Activated CD8-positive, alpha-beta T cell treated with anti-CD3 and anti-CD28 coated beads, Interleukin-2, amount 10 ng/mL, durations not matched to agents 7 days and 5 days (primary cell): ENCODE measurements at regions not wholly inside any gene's neighbourhood (a gene's known extent, or its start where the extent isn't known, plus 50 kb on each side); places are given as distances from the start of the nearest gene placed in this dataset.

Experiments used
- ATAC-seq: fragments of 150-1000 bp; cut with Tn5 transposase; one replicate; pipeline ENCODE4 v1.10.0; 2021; ENCODE audit warnings: moderate library complexity
- CTCF ChIA-PET: fragments of 350-600 bp; sonication (Branson Sonifier 250); formaldehyde crosslinking; loops from one replicate; lab custom pipeline; 2021; ENCODE audit warnings: antibody characterized with exemption; lab: Charles Lee
- POLR2A ChIA-PET: fragments of 350-600 bp; sonication (Branson Sonifier 250); formaldehyde crosslinking; loops from one replicate; lab custom pipeline; 2021; ENCODE audit warnings: antibody characterized with exemption; lab: Charles Lee
- DNase-seq: peaks from one replicate; pipeline ENCODE4 v3.0.0-alpha.2; 2020
- H3K27ac Mint-ChIP-seq: one replicate; pipeline ENCODE4 v1.8.0; 2021; ENCODE audit warnings: mild to moderate bottlenecking, mixed read lengths
- H3K27me3 Mint-ChIP-seq: one replicate; pipeline ENCODE4 v1.8.0; 2021; ENCODE audit warnings: low read depth, mixed read lengths
- H3K36me3 Mint-ChIP-seq: one replicate; pipeline ENCODE4 v1.8.0; 2021; ENCODE audit warnings: low read depth, mixed read lengths
- H3K4me1 Mint-ChIP-seq: one replicate; pipeline ENCODE4 v1.8.0; 2021; ENCODE audit warnings: low read depth, mixed read lengths
- H3K4me3 Mint-ChIP-seq: one replicate; pipeline ENCODE4 v1.8.0; 2021; ENCODE audit warnings: mild to moderate bottlenecking, mixed read lengths
- H3K9me3 Mint-ChIP-seq: one replicate; pipeline ENCODE4 v1.8.0; 2022; ENCODE audit warnings: mixed read lengths; ENCODE audit not compliant: insufficient read depth

GRCh38 chr14:42428996-42429395 lies 822.3 kb downstream of the LRFN5 start:
- DNase-seq (no peak), ATAC-seq (no peak)
- H3K4me1 Mint-ChIP-seq, result no peaks in the 10 kb centered on the region
- no peak overlapping the region for H3K27ac Mint-ChIP-seq
- POLR2A ChIA-PET, result no interaction called here
- H3K36me3 Mint-ChIP-seq, result no peaks in the 10 kb centered on the region
- peaks cover 4% of the 10 kb centered on the region for H3K9me3 Mint-ChIP-seq
- H3K4me3 Mint-ChIP-seq, result no peak overlapping the region
- CTCF ChIA-PET, result no interaction called here
- no peaks in the 10 kb centered on the region for H3K27me3 Mint-ChIP-seq

GRCh38 chr14:42424501-42424900 lies 817.8 kb downstream of the LRFN5 start:
- Mint-ChIP-seq H3K36me3 (no peaks in the 10 kb centered on the region), H3K27ac (no peak overlapping the region), H3K27me3 (no peaks in the 10 kb centered on the region), H3K4me1 (no peaks in the 10 kb centered on the region), H3K9me3 (no peaks in the 10 kb centered on the region), H3K4me3 (no peak overlapping the region)
- DNase-seq (no peak), ATAC-seq (no peak)
- ChIA-PET POLR2A (no interaction called here), CTCF (no interaction called here)

- no peaks in the 10 kb centered on the region for H3K4me1 Mint-ChIP-seq
- H3K4me3 Mint-ChIP-seq, result no peak overlapping the region
- no peaks in the 10 kb centered on the region for H3K9me3 Mint-ChIP-seq
- no peaks in the 10 kb centered on the region for H3K27me3 Mint-ChIP-seq
- ATAC-seq (no peak), DNase-seq (no peak)
- ChIA-PET CTCF (no interaction called here), POLR2A (no interaction called here)
- no peak overlapping the region for H3K27ac Mint-ChIP-seq
- no peaks in the 10 kb centered on the region for H3K36me3 Mint-ChIP-seq
Measured at GRCh38 chr14:42421377-42422078, 814.9 kb downstream of the LRFN5 start.

- H3K9me3 Mint-ChIP-seq, result no peaks in the 10 kb centered on the region
Measured at GRCh38 chr14:42420071-42420470, 813.4 kb downstream of the LRFN5 start.

GRCh38 chr14:42407153-42407552 lies 800.5 kb downstream of the LRFN5 start:
- peaks cover 14% of the 10 kb centered on the region for H3K9me3 Mint-ChIP-seq
- no peaks in the 10 kb centered on the region for H3K36me3 Mint-ChIP-seq
- H3K4me3 Mint-ChIP-seq, result no peak overlapping the region
- DNase-seq, result no peak
- CTCF ChIA-PET, result no interaction called here
- POLR2A ChIA-PET, result no interaction called here
- H3K27me3 Mint-ChIP-seq, result no peaks in the 10 kb centered on the region
- no peak for ATAC-seq
- no peak overlapping the region for H3K27ac Mint-ChIP-seq
- H3K4me1 Mint-ChIP-seq, result no peaks in the 10 kb centered on the region

More at GRCh38 chr14:42420071-42420470, 813.4 kb downstream of the LRFN5 start:
- H3K4me3 Mint-ChIP-seq, result no peak overlapping the region
- H3K27me3 Mint-ChIP-seq, result no peaks in the 10 kb centered on the region
- no peak overlapping the region for H3K27ac Mint-ChIP-seq
- POLR2A ChIA-PET, result no interaction called here
- no peaks in the 10 kb centered on the region for H3K4me1 Mint-ChIP-seq
- H3K36me3 Mint-ChIP-seq, result no peaks in the 10 kb centered on the region
- ATAC-seq (no peak), DNase-seq (no peak)
- CTCF ChIA-PET, result no interaction called here

GRCh38 chr14:42391146-42391834 lies 784.6 kb downstream of the LRFN5 start:
- H3K4me3 Mint-ChIP-seq, result no peak overlapping the region
- no peaks in the 10 kb centered on the region for H3K36me3 Mint-ChIP-seq
- H3K27me3 Mint-ChIP-seq, result no peaks in the 10 kb centered on the region
- no peak for ATAC-seq
- CTCF ChIA-PET, result no interaction called here
- peaks cover 23% of the 10 kb centered on the region for H3K9me3 Mint-ChIP-seq
- no peaks in the 10 kb centered on the region for H3K4me1 Mint-ChIP-seq
- no peak overlapping the region for H3K27ac Mint-ChIP-seq
- POLR2A ChIA-PET, result no interaction called here
- DNase-seq, result no peak

GRCh38 chr14:42378880-42379279 lies 772.2 kb downstream of the LRFN5 start:
- Mint-ChIP-seq H3K27ac (no peak overlapping the region), H3K4me1 (no peaks in the 10 kb centered on the region), H3K9me3 (no peaks in the 10 kb centered on the region), H3K36me3 (no peaks in the 10 kb centered on the region), H3K4me3 (no peak overlapping the region), H3K27me3 (no peaks in the 10 kb centered on the region)
- CTCF ChIA-PET, result no interaction called here
- no peak for DNase-seq
- POLR2A ChIA-PET, result no interaction called here
- no peak for ATAC-seq

- ChIA-PET POLR2A (no interaction called here), CTCF (no interaction called here)
- Mint-ChIP-seq H3K9me3 (peaks cover under 1% of the 10 kb centered on the region), H3K4me1 (no peaks in the 10 kb centered on the region), H3K36me3 (no peaks in the 10 kb centered on the region), H3K27me3 (no peaks in the 10 kb centered on the region), H3K4me3 (no peak overlapping the region), H3K27ac (no peak overlapping the region)
- ATAC-seq (no peak), DNase-seq (no peak)
Measured at GRCh38 chr14:42378274-42378673, 771.6 kb downstream of the LRFN5 start.

- Mint-ChIP-seq H3K9me3 (peaks cover 4% of the 10 kb centered on the region), H3K27ac (no peak overlapping the region), H3K36me3 (no peaks in the 10 kb centered on the region), H3K27me3 (no peaks in the 10 kb centered on the region), H3K4me3 (no peak overlapping the region), H3K4me1 (no peaks in the 10 kb centered on the region)
- DNase-seq (no peak), ATAC-seq (no peak)
- ChIA-PET CTCF (no interaction called here), POLR2A (no interaction called here)
Measured at GRCh38 chr14:42374332-42374731, 767.7 kb downstream of the LRFN5 start.

- no peaks in the 10 kb centered on the region for H3K4me1 Mint-ChIP-seq
- peaks cover 5% of the 10 kb centered on the region for H3K9me3 Mint-ChIP-seq
- no peaks in the 10 kb centered on the region for H3K27me3 Mint-ChIP-seq
- H3K4me3 Mint-ChIP-seq, result no peak overlapping the region
- ATAC-seq (no peak), DNase-seq (no peak)
- no peaks in the 10 kb centered on the region for H3K36me3 Mint-ChIP-seq
- CTCF ChIA-PET, result no interaction called here
- H3K27ac Mint-ChIP-seq, result no peak overlapping the region
- POLR2A ChIA-PET, result no interaction called here
Measured at GRCh38 chr14:42370056-42370455, 763.4 kb downstream of the LRFN5 start.

- Mint-ChIP-seq H3K27me3 (no peaks in the 10 kb centered on the region), H3K27ac (no peak overlapping the region), H3K9me3 (peaks cover 13% of the 10 kb centered on the region), H3K36me3 (no peaks in the 10 kb centered on the region), H3K4me3 (no peak overlapping the region), H3K4me1 (no peaks in the 10 kb centered on the region)
- DNase-seq (no peak), ATAC-seq (no peak)
- ChIA-PET POLR2A (no interaction called here), CTCF (no interaction called here)
Measured at GRCh38 chr14:42368234-42368633, 761.6 kb downstream of the LRFN5 start.

- POLR2A ChIA-PET, result no interaction called here
- CTCF ChIA-PET, result no interaction called here
- ATAC-seq (no peak), DNase-seq (no peak)
- H3K4me1 Mint-ChIP-seq, result no peaks in the 10 kb centered on the region
- no peaks in the 10 kb centered on the region for H3K27me3 Mint-ChIP-seq
- no peak overlapping the region for H3K4me3 Mint-ChIP-seq
- no peaks in the 10 kb centered on the region for H3K9me3 Mint-ChIP-seq
- no peaks in the 10 kb centered on the region for H3K36me3 Mint-ChIP-seq
- no peak overlapping the region for H3K27ac Mint-ChIP-seq
Measured at GRCh38 chr14:42353315-42353714, 746.6 kb downstream of the LRFN5 start.
